GM12878 (cell line): ENCODE measurements at regions not wholly inside any gene's neighbourhood (a gene's known extent, or its start where the extent isn't known, plus 50 kb on each side); places are given as distances from the start of the nearest gene placed in this dataset.

ENCODE experiments used
- ATAC-seq: fragments of 200-7000 bp; cut with Tn5 transposase; 3 replicates; pipeline ENCODE4 v1.9.1; 2020; ENCODE audit warnings: mild to moderate bottlenecking, moderate library complexity
- BruUV-seq: library from RNA; stranded (reverse); fragments of 400-500 nt; replicated peaks from 2 replicates; lab custom pipeline; 2021; lab: Mats Ljungman, UMichigan
- CTCF ChIA-PET: fragments of 300-600 bp; sonication (Branson Sonifier 250); formaldehyde crosslinking; extraction: SDS; loops from one replicate; lab custom pipeline; 2021; ENCODE audit warnings: inconsistent platforms; lab: Yijun Ruan, JAX
- POLR2A ChIA-PET: fragments of 350-600 bp; formaldehyde crosslinking; extraction: SDS; loops from one replicate; lab custom pipeline; 2021; ENCODE audit warnings: inconsistent platforms; lab: Charles Lee
- RAD21 ChIA-PET: fragments of 300-600 bp; sonication (Branson Sonifier 250); formaldehyde crosslinking; loops from one replicate; lab custom pipeline; 2023; ENCODE audit warnings: antibody characterized with exemption; ENCODE audit not compliant: unreplicated experiment; lab: Charles Lee
- SMC1A ChIA-PET: fragments of 300-600 bp; sonication (Branson Sonifier 250); formaldehyde crosslinking; loops from one replicate; lab custom pipeline; 2023; ENCODE audit not compliant: unreplicated experiment, uncharacterized antibody; lab: Charles Lee
- DNase-seq: peaks from one replicate; pipeline ENCODE4 v3.0.0-alpha.2; 2011; ENCODE audit warnings: low read depth, low spot score
- FAIRE-seq: peaks from 3 replicates; lab custom pipeline; 2011; peaks lifted over from hg19 to GRCh38; lab: Jason Lieb, UNC
- H2AFZ ChIP-seq: 2 replicates; pipeline ENCODE4 v1.6.0; 2011; ENCODE audit warnings: low read depth, low read length, control low read depth; ENCODE audit not compliant: control insufficient read depth
- H3K27ac ChIP-seq: 2 replicates; pipeline ENCODE4 v1.5.1; 2011; ENCODE audit warnings: control low read depth; ENCODE audit not compliant: control insufficient read depth, insufficient read depth
- H3K27me3 ChIP-seq, 2 experiments: replicated peaks in 1 of 2; 2 replicates each; pipeline versions ENCODE4 v1.6.0 to v1.6.1; 2011; ENCODE audit warnings: low read length in 1 of 2; ENCODE audit not compliant: control insufficient read depth in 2 of 2, insufficient read depth in 2 of 2
- H3K36me3 ChIP-seq, 2 experiments: 2 replicates each; pipeline ENCODE4 v1.5.1; 2011; ENCODE audit warnings: low read length in 1 of 2; ENCODE audit not compliant: control insufficient read depth in 2 of 2, insufficient read depth in 2 of 2
- H3K4me1 ChIP-seq: 2 replicates; pipeline ENCODE4 v1.6.1; 2011; ENCODE audit warnings: mild to moderate bottlenecking, low read length, moderate library complexity, mixed read lengths; ENCODE audit not compliant: control insufficient read depth, insufficient read depth
- H3K4me2 ChIP-seq: 2 replicates; pipeline ENCODE4 v1.6.0; 2011; ENCODE audit warnings: control low read depth; ENCODE audit not compliant: control insufficient read depth, insufficient read depth
- H3K4me3 ChIP-seq: fragments of 200-600 bp; sonication (generic); 2 replicates; pipeline ENCODE4 v1.5.1; 2016
- H3K79me2 ChIP-seq: 2 replicates; pipeline ENCODE4 v1.6.0; 2011; ENCODE audit warnings: low read length; ENCODE audit not compliant: control insufficient read depth, insufficient read depth
- H3K9ac ChIP-seq: 2 replicates; pipeline ENCODE4 v1.8.0; 2011; ENCODE audit warnings: low read length, control low read depth, mixed read lengths; ENCODE audit not compliant: control insufficient read depth, insufficient read depth
- H3K9me3 ChIP-seq: replicated peaks from 3 replicates; pipeline ENCODE4 v1.5.1; 2011; ENCODE audit warnings: mild to moderate bottlenecking, low read length; ENCODE audit not compliant: control insufficient read depth, insufficient read depth
- H4K20me1 ChIP-seq: 2 replicates; pipeline ENCODE4 v1.6.0; 2011; ENCODE audit not compliant: control insufficient read depth, insufficient read depth
- BRCA1 ChIP-seq: IDR thresholded peaks from 2 replicates; pipeline ENCODE4 v1.6.1; 2011; ENCODE audit warnings: low read depth, low read length, improper control_type of control experiment
- EP300 ChIP-seq, 2 experiments: fragments of 150-350 bp in 1 of 2; IDR thresholded peaks; 2 replicates each; pipeline ENCODE4 v1.6.1; 2011 to 2012; ENCODE audit warnings: low read depth in 2 of 2, low read length in 2 of 2, borderline replicate concordance in 1 of 2, improper control_type of control experiment in 1 of 2, inconsistent platforms in 1 of 2; ENCODE audit not compliant: control insufficient read depth in 1 of 2
- FOXK2 ChIP-seq: fragments of 450-650 bp; IDR thresholded peaks from 2 replicates; pipeline ENCODE4 v1.6.1; 2017; ENCODE audit warnings: mild to moderate bottlenecking, moderate library complexity
- MTA2 ChIP-seq: fragments of 450-650 bp; IDR thresholded peaks from 2 replicates; pipeline ENCODE4 v1.6.1; 2016; ENCODE audit warnings: low read depth, mild to moderate bottlenecking, moderate library complexity
- PKNOX1 ChIP-seq: fragments of 450-650 bp; IDR thresholded peaks from 2 replicates; pipeline ENCODE4 v1.6.1; 2016; ENCODE audit warnings: mild to moderate bottlenecking
- SPI1 ChIP-seq: IDR thresholded peaks from 2 replicates; pipeline ENCODE4 v1.6.1; 2011; ENCODE audit warnings: low read depth, mild to moderate bottlenecking, low read length, moderate library complexity, borderline replicate concordance; ENCODE audit not compliant: insufficient read depth
- WRNIP1 ChIP-seq: IDR thresholded peaks from 2 replicates; pipeline ENCODE4 v1.6.1; 2011; ENCODE audit warnings: low read depth, low read length, improper control_type of control experiment, borderline replicate concordance
- WGBS: methylation state at CpG from one replicate; pipeline ENCODE4 v1.1.6; 2016; ENCODE audit warnings: low lambda C conversion rate; ENCODE audit not compliant: insufficient replicate concordance, insufficient coverage; ENCODE audit errors: missing lambda C conversion rate; 5-methylcytosine and 5-hydroxymethylcytosine counted together
- in situ Hi-C: fragments of 300-500 bp; cut with MboI; formaldehyde crosslinking; loops from 9 replicates; pipeline ENCODE4 v1.14.3; 2018; ENCODE audit warnings: mixed read lengths
- intact Hi-C: fragments of 100-400 bp; cut with micrococcal nuclease; formaldehyde crosslinking; loops from one replicate; pipeline ENCODE4 v1.14.2; 2022; ENCODE audit not compliant: unreplicated experiment
- TF ChIP-seq, protein P1 (sequence below): fragments of 450-650 bp; formaldehyde crosslinking; IDR thresholded peaks from 2 replicates; pipeline ENCODE4 v1.5.0; 2022; ENCODE audit warnings: mild to moderate bottlenecking, missing genetic modification characterization
- TF ChIP-seq, protein P2 (sequence below): fragments of 450-650 bp; IDR thresholded peaks from 2 replicates; pipeline ENCODE4 v1.6.1; 2017; ENCODE audit warnings: mild to moderate bottlenecking

- no peak for DNase-seq
- H3K4me1 ChIP-seq, result no peaks in the 10 kb centered on the region
- no peak for TF ChIP-seq MTA2
- TF ChIP-seq FOXK2, result no peak
- no peak for TF ChIP-seq PKNOX1
- TF ChIP-seq WRNIP1, result no peak
- no peak overlapping the region for H3K4me2 ChIP-seq
- no peaks in the 10 kb centered on the region for H4K20me1 ChIP-seq
- no peak for ATAC-seq
- no TSS peak for BruUV-seq
- no peak for FAIRE-seq
- H3K27me3 ChIP-seq, result no peaks in the 10 kb centered on the region
- H3K4me3 ChIP-seq, result no peak overlapping the region
- no peak overlapping the region for H2AFZ ChIP-seq
- no peaks in the 10 kb centered on the region for H3K36me3 ChIP-seq
- 0% methylated on average over 2 of the region's 2 CpGs for WGBS
- intact Hi-C loops, result no loop called here
- no peak overlapping the region for H3K9ac ChIP-seq
- ChIA-PET POLR2A (no interaction called here), CTCF (no interaction called here), RAD21 (no interaction called here), SMC1A (no interaction called here)
- no peaks in the 10 kb centered on the region for H3K79me2 ChIP-seq
- peaks cover 3% of the 10 kb centered on the region; the same call in 2 of the 3 replicates for H3K9me3 ChIP-seq
- no peak overlapping the region for H3K27ac ChIP-seq
- in situ Hi-C loops, result no loop called here
These were observed 201.8 kb upstream of the ATP5MC3 start for GRCh38 chr2:175383286-175383685.

GRCh38 chr2:175373729-175374128 is 192.2 kb upstream of the ATP5MC3 start:
- in situ Hi-C loops, result no loop called here
- DNase-seq (no peak), FAIRE-seq (no peak), ATAC-seq (no peak)
- Histone ChIP-seq H3K27me3 (peaks cover 0 to 3% of the 10 kb centered on the region in 2 experiments; a peak in 1 of 4 replicates), H3K36me3 (no peaks in the 10 kb centered on the region), H3K9ac (no peak overlapping the region), H3K79me2 (no peaks in the 10 kb centered on the region), H3K4me1 (no peaks in the 10 kb centered on the region), H2AFZ (no peak overlapping the region), H3K27ac (no peak overlapping the region), H3K4me3 (no peak overlapping the region), H3K4me2 (no peak overlapping the region), H4K20me1 (no peaks in the 10 kb centered on the region), H3K9me3 (no peaks in the 10 kb centered on the region)
- WGBS, result 0% methylated on average over 1 of the region's 1 CpG
- BruUV-seq, result no TSS peak
- POLR2A ChIA-PET, result interaction anchor here (0.6 kb wide), 1 partner anchor 48 kb away, joined by 3 read pairs; no protein-coding TSS in a partner anchor
- SMC1A ChIA-PET, result interaction anchor here (1.4 kb wide), 1 partner anchor 11 kb away, joined by 3 read pairs; no protein-coding TSS in a partner anchor
- CTCF ChIA-PET, result interaction anchor here (1.4 kb wide), 1 partner anchor 10 kb away, joined by 3 read pairs; no protein-coding TSS in a partner anchor
- intact Hi-C loops, result no loop called here
- RAD21 ChIA-PET, result interaction anchor here (0.6 kb wide), 1 partner anchor 54 kb away, joined by 3 read pairs; no protein-coding TSS in a partner anchor
- no peak for TF ChIP-seq SPI1
- TF ChIP-seq, protein P1, sequence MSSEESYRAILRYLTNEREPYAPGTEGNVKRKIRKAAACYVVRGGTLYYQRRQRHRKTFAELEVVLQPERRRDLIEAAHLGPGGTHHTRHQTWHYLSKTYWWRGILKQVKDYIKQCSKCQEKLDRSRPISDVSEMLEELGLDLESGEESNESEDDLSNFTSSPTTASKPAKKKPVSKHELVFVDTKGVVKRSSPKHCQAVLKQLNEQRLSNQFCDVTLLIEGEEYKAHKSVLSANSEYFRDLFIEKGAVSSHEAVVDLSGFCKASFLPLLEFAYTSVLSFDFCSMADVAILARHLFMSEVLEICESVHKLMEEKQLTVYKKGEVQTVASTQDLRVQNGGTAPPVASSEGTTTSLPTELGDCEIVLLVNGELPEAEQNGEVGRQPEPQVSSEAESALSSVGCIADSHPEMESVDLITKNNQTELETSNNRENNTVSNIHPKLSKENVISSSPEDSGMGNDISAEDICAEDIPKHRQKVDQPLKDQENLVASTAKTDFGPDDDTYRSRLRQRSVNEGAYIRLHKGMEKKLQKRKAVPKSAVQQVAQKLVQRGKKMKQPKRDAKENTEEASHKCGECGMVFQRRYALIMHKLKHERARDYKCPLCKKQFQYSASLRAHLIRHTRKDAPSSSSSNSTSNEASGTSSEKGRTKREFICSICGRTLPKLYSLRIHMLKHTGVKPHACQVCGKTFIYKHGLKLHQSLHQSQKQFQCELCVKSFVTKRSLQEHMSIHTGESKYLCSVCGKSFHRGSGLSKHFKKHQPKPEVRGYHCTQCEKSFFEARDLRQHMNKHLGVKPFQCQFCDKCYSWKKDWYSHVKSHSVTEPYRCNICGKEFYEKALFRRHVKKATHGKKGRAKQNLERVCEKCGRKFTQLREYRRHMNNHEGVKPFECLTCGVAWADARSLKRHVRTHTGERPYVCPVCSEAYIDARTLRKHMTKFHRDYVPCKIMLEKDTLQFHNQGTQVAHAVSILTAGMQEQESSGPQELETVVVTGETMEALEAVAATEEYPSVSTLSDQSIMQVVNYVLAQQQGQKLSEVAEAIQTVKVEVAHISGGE (CRISPR knock-in tag), result no peak
- no peak for TF ChIP-seq EP300 (IDR thresholded peaks at IDR 0.05; ENCODE audit: borderline replicate concordance in 1 of 2, control insufficient read depth in 1 of 2, low read depth in 2 of 2, low read length in 2 of 2)
- no peak for TF ChIP-seq BRCA1
- TF ChIP-seq, protein P2, sequence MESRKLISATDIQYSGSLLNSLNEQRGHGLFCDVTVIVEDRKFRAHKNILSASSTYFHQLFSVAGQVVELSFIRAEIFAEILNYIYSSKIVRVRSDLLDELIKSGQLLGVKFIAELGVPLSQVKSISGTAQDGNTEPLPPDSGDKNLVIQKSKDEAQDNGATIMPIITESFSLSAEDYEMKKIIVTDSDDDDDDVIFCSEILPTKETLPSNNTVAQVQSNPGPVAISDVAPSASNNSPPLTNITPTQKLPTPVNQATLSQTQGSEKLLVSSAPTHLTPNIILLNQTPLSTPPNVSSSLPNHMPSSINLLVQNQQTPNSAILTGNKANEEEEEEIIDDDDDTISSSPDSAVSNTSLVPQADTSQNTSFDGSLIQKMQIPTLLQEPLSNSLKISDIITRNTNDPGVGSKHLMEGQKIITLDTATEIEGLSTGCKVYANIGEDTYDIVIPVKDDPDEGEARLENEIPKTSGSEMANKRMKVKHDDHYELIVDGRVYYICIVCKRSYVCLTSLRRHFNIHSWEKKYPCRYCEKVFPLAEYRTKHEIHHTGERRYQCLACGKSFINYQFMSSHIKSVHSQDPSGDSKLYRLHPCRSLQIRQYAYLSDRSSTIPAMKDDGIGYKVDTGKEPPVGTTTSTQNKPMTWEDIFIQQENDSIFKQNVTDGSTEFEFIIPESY, result no peak
